ENCODE measurements at regions not wholly inside any gene's neighbourhood (a gene's known extent, or its start where the extent isn't known, plus 50 kb on each side); places are given as distances from the start of the nearest gene placed in this dataset.

- Mint-ChIP-seq H3K9me3 (ENCODE audit: unreplicated experiment) (peaks cover 4% of the 10 kb centered on the region), H3K36me3 (ENCODE audit: unreplicated experiment) (peaks cover 27% of the 10 kb centered on the region)
- TF ChIP-seq CTCF (IDR thresholded peaks at IDR 0.05; ENCODE audit: partially characterized antibody, unreplicated experiment), result no peak
These were observed 183.2 kb downstream of the UXS1 start for GRCh38 chr2:106010818-106011355.

GRCh38 chr2:106009096-106009495 is 185.0 kb downstream of the UXS1 start:
- Mint-ChIP-seq H3K4me1 (ENCODE audit: low read depth, unreplicated experiment) (no peaks in the 10 kb centered on the region), H3K27ac (ENCODE audit: unreplicated experiment) (no peak overlapping the region), H3K9me3 (ENCODE audit: unreplicated experiment) (peaks cover 4% of the 10 kb centered on the region), H3K36me3 (ENCODE audit: unreplicated experiment) (peaks cover 32% of the 10 kb centered on the region), H3K27me3 (ENCODE audit: unreplicated experiment) (no peaks in the 10 kb centered on the region), H3K4me3 (ENCODE audit: unreplicated experiment) (no peak overlapping the region)
- DNase-seq, result no peak
- no peak for TF ChIP-seq CTCF (IDR thresholded peaks at IDR 0.05; ENCODE audit: partially characterized antibody, unreplicated experiment)

More at GRCh38 chr2:106010818-106011355, 183.2 kb downstream of the UXS1 start:
- Mint-ChIP-seq H3K27ac (ENCODE audit: unreplicated experiment) (no peak overlapping the region), H3K4me3 (ENCODE audit: unreplicated experiment) (no peak overlapping the region), H3K4me1 (ENCODE audit: low read depth, unreplicated experiment) (no peaks in the 10 kb centered on the region), H3K27me3 (ENCODE audit: unreplicated experiment) (no peaks in the 10 kb centered on the region)
- no peak for DNase-seq

GRCh38 chr2:106004851-106005250 is 189.2 kb downstream of the UXS1 start:
- TF ChIP-seq CTCF (IDR thresholded peaks at IDR 0.05; ENCODE audit: partially characterized antibody, unreplicated experiment), result no peak
- no peaks in the 10 kb centered on the region for H3K27me3 Mint-ChIP-seq (ENCODE audit: unreplicated experiment)
- H3K4me1 Mint-ChIP-seq (ENCODE audit: low read depth, unreplicated experiment), result no peaks in the 10 kb centered on the region
- H3K9me3 Mint-ChIP-seq (ENCODE audit: unreplicated experiment), result peaks cover 4% of the 10 kb centered on the region
- no peak overlapping the region for H3K4me3 Mint-ChIP-seq (ENCODE audit: unreplicated experiment)
- DNase-seq, result no peak
- H3K36me3 Mint-ChIP-seq (ENCODE audit: unreplicated experiment), result peaks cover 37% of the 10 kb centered on the region
- H3K27ac Mint-ChIP-seq (ENCODE audit: unreplicated experiment), result no peak overlapping the region

GRCh38 chr2:105999211-105999989 is 194.7 kb downstream of the UXS1 start:
- Mint-ChIP-seq H3K9me3 (ENCODE audit: unreplicated experiment) (peaks cover 8% of the 10 kb centered on the region), H3K36me3 (ENCODE audit: unreplicated experiment) (peaks cover 18% of the 10 kb centered on the region), H3K27ac (ENCODE audit: unreplicated experiment) (no peak overlapping the region), H3K27me3 (ENCODE audit: unreplicated experiment) (peaks cover 3% of the 10 kb centered on the region), H3K4me3 (ENCODE audit: unreplicated experiment) (no peak overlapping the region), H3K4me1 (ENCODE audit: low read depth, unreplicated experiment) (no peaks in the 10 kb centered on the region)
- DNase-seq, result no peak
- no peak for TF ChIP-seq CTCF (IDR thresholded peaks at IDR 0.05; ENCODE audit: partially characterized antibody, unreplicated experiment)

- DNase-seq, result no peak
- Mint-ChIP-seq H3K27ac (ENCODE audit: unreplicated experiment) (no peak overlapping the region), H3K4me1 (ENCODE audit: low read depth, unreplicated experiment) (no peaks in the 10 kb centered on the region), H3K4me3 (ENCODE audit: unreplicated experiment) (no peak overlapping the region), H3K9me3 (ENCODE audit: unreplicated experiment) (peaks cover 16% of the 10 kb centered on the region), H3K27me3 (ENCODE audit: unreplicated experiment) (peaks cover 3% of the 10 kb centered on the region), H3K36me3 (ENCODE audit: unreplicated experiment) (peaks cover 30% of the 10 kb centered on the region)
- no peak for TF ChIP-seq CTCF (IDR thresholded peaks at IDR 0.05; ENCODE audit: partially characterized antibody, unreplicated experiment)
These were observed 196.4 kb downstream of the UXS1 start for GRCh38 chr2:105997711-105998110.
